Osteoblast (primary cell): ENCODE measurements at regions not wholly inside any gene's neighbourhood (a gene's known extent, or its start where the extent isn't known, plus 50 kb on each side); places are given as distances from the start of the nearest gene placed in this dataset.

Experiments used
- DNase-seq: peaks from one replicate; pipeline ENCODE4 v3.0.0; 2011; ENCODE audit warnings: low spot score, mixed read lengths; ENCODE audit not compliant: insufficient read length; ENCODE audit errors: missing footprints
- H2AFZ ChIP-seq: 2 replicates; pipeline ENCODE4 v1.6.0; 2011; ENCODE audit warnings: mild to moderate bottlenecking, low read length
- H3K27ac ChIP-seq: 2 replicates; pipeline ENCODE4 v1.5.1; 2011; ENCODE audit warnings: mild to moderate bottlenecking, low read depth, low read length, moderate library complexity
- H3K27me3 ChIP-seq: 2 replicates; pipeline ENCODE4 v1.6.0; 2012; ENCODE audit warnings: mild to moderate bottlenecking, control low read depth, inconsistent platforms, low read length, moderate library complexity; ENCODE audit not compliant: insufficient read depth
- H3K36me3 ChIP-seq: 2 replicates; pipeline ENCODE4 v1.5.1; 2011; ENCODE audit warnings: mild to moderate bottlenecking, low read length, control low read depth, moderate library complexity; ENCODE audit not compliant: insufficient read depth
- H3K4me1 ChIP-seq: 2 replicates; pipeline ENCODE4 v1.5.1; 2011; ENCODE audit warnings: mild to moderate bottlenecking, low read length, control low read depth, moderate library complexity; ENCODE audit not compliant: insufficient read depth
- H3K4me2 ChIP-seq: 2 replicates; pipeline ENCODE4 v1.6.0; 2011; ENCODE audit warnings: mild to moderate bottlenecking, low read length; ENCODE audit not compliant: insufficient read depth
- H3K4me3 ChIP-seq: fragments of 200-600 bp; sonication (generic); 3 replicates; pipeline ENCODE4 v1.5.1; 2012; ENCODE audit warnings: mild to moderate bottlenecking, low read length, inconsistent platforms; ENCODE audit not compliant: insufficient read depth
- H3K79me2 ChIP-seq: 2 replicates; pipeline ENCODE4 v1.6.0; 2012; ENCODE audit warnings: mild to moderate bottlenecking, low read length, control low read depth, inconsistent platforms; ENCODE audit not compliant: insufficient read depth
- H3K9me3 ChIP-seq: 2 replicates; pipeline ENCODE4 v1.5.1; 2011; ENCODE audit warnings: low read depth, low read length, control low read depth
- H4K20me1 ChIP-seq: 2 replicates; pipeline ENCODE4 v1.6.0; 2012; ENCODE audit warnings: mild to moderate bottlenecking, low read length, control low read depth; ENCODE audit not compliant: insufficient read depth
- TF ChIP-seq, protein P1 (sequence below): IDR thresholded peaks from 2 replicates; pipeline ENCODE4 v1.5.1; 2011; ENCODE audit warnings: mild to moderate bottlenecking, low read depth, low read length, moderate library complexity; ENCODE audit errors: extremely low read depth

DNA sequence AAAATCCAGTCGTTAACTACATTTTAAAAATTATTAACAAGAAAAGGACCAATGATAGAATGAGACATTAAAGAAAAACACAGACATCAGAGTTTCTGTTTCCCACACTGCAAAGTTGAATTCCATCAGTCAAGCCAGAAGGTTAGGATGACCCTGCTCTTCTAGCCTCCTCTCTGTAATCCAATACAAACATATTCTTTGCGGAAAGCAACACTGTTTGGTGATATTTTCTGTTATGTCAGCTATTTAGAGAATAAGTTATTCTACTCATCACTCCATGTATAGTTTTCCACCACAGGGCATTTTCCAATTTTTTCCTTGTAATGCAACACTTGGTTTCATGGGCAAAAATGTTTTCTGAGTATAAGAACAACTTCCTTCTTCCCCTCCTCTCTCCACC lies 152.3 kb downstream of the EVX1 start:
- TF ChIP-seq, protein P1, sequence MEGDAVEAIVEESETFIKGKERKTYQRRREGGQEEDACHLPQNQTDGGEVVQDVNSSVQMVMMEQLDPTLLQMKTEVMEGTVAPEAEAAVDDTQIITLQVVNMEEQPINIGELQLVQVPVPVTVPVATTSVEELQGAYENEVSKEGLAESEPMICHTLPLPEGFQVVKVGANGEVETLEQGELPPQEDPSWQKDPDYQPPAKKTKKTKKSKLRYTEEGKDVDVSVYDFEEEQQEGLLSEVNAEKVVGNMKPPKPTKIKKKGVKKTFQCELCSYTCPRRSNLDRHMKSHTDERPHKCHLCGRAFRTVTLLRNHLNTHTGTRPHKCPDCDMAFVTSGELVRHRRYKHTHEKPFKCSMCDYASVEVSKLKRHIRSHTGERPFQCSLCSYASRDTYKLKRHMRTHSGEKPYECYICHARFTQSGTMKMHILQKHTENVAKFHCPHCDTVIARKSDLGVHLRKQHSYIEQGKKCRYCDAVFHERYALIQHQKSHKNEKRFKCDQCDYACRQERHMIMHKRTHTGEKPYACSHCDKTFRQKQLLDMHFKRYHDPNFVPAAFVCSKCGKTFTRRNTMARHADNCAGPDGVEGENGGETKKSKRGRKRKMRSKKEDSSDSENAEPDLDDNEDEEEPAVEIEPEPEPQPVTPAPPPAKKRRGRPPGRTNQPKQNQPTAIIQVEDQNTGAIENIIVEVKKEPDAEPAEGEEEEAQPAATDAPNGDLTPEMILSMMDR, result no peak
- Histone ChIP-seq H3K79me2 (no peaks in the 10 kb centered on the region), H3K36me3 (no peaks in the 10 kb centered on the region)

DNA sequence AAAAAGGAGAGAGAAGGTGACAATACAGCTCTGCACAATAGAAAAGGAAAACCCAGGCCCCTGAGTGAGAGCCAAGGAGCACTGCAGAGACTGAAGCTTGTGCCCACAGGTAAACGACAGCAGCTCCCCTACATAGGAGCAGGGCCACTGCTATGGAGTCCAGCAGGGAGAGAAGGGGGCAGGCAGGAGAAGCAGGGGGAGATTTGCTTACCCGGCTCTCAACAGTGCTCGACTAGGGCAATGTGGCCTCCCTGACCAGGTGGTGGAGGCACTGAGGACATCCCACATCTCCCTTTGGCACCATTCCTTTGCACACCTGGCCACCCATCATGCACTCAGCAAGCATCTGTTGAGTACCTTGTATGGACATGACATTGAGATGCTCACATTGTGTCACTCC lies 153.0 kb downstream of the EVX1 start:
- H3K79me2 ChIP-seq, result no peaks in the 10 kb centered on the region
- TF ChIP-seq, protein P1, result no peak
- no peak overlapping the region for H2AFZ ChIP-seq
- H3K9me3 ChIP-seq, result no peaks in the 10 kb centered on the region
- H3K36me3 ChIP-seq, result no peaks in the 10 kb centered on the region
- peaks cover 21% of the 10 kb centered on the region for H3K27me3 ChIP-seq
- no peaks in the 10 kb centered on the region for H4K20me1 ChIP-seq
- H3K4me1 ChIP-seq, result no peaks in the 10 kb centered on the region
- no peak overlapping the region for H3K4me3 ChIP-seq
- no peak overlapping the region for H3K27ac ChIP-seq
- DNase-seq, result no peak
- no peak overlapping the region for H3K4me2 ChIP-seq

More for the DNA sequence above, 152.3 kb downstream of the EVX1 start:
- no peaks in the 10 kb centered on the region for H3K9me3 ChIP-seq
- H3K4me1 ChIP-seq, result no peaks in the 10 kb centered on the region
- H2AFZ ChIP-seq, result no peak overlapping the region
- peaks cover 21% of the 10 kb centered on the region for H3K27me3 ChIP-seq
- no peak for DNase-seq
- H4K20me1 ChIP-seq, result no peaks in the 10 kb centered on the region
- H3K27ac ChIP-seq, result no peak overlapping the region
- no peak overlapping the region for H3K4me3 ChIP-seq
- no peak overlapping the region for H3K4me2 ChIP-seq

DNA sequence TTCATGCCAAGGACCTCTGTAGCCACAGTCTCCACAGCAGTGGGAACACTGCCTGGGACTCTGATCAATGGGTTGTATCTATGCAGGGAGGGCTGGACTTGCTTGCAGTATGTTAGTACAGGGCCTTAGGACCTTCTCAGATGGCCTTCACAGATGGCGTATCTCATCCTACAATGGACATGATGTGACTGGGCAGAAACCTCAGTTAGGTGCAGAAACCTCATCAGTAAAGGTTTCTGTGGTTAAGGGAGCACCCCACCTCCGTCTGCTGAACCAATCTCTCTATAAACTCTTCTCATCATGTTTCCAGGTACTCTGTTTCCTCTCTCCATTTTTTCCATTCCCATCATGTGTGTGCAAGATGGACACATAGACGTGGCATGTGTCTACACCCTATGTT lies 154.9 kb downstream of the EVX1 start:
- TF ChIP-seq, protein P1, result no peak
- Histone ChIP-seq H3K4me3 (no peak overlapping the region), H3K27ac (no peak overlapping the region), H3K4me1 (no peaks in the 10 kb centered on the region), H4K20me1 (no peaks in the 10 kb centered on the region), H3K9me3 (no peaks in the 10 kb centered on the region), H3K27me3 (peaks cover 21% of the 10 kb centered on the region), H2AFZ (no peak overlapping the region), H3K36me3 (no peaks in the 10 kb centered on the region), H3K79me2 (no peaks in the 10 kb centered on the region), H3K4me2 (no peak overlapping the region)
- no peak for DNase-seq

DNA sequence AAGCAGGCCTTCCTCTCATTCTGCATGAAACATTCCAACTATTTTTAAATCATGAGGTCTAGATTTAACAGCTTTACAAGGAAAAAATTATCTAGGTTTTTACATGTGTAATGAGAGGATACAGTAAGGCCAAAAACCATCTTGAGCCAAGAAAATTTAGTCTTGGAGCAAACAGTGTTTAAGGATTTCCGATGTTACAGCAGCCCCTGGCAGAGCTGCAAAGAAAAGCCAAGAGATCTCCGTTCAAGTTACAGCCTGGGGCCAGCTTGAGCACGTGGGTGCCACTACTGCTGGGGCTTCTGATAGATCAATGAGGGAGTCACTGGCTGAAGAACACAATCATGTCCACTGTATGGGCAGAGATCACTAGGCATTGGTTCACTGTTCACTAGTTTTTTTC lies 156.2 kb downstream of the EVX1 start:
- no peak overlapping the region for H3K4me3 ChIP-seq
- H2AFZ ChIP-seq, result no peak overlapping the region
- no peaks in the 10 kb centered on the region for H3K9me3 ChIP-seq
- H4K20me1 ChIP-seq, result no peaks in the 10 kb centered on the region
- no peaks in the 10 kb centered on the region for H3K4me1 ChIP-seq
- H3K4me2 ChIP-seq, result no peak overlapping the region
- TF ChIP-seq, protein P1, result no peak
- H3K27ac ChIP-seq, result no peak overlapping the region
- H3K36me3 ChIP-seq, result no peaks in the 10 kb centered on the region
- peaks cover 20% of the 10 kb centered on the region for H3K27me3 ChIP-seq
- no peak for DNase-seq
- no peaks in the 10 kb centered on the region for H3K79me2 ChIP-seq
